Calu3 (cell line): ENCODE measurements at regions not wholly inside any gene's neighbourhood (a gene's known extent, or its start where the extent isn't known, plus 50 kb on each side); places are given as distances from the start of the nearest gene placed in this dataset.

Experiments
- BruUV-seq: library from RNA; stranded (reverse); fragments of 400-500 nt; replicated peaks from 2 replicates; lab custom pipeline; 2021; lab: Mats Ljungman, UMichigan
- CTCF ChIA-PET: fragments of 300-600 bp; sonication (Branson Sonifier 250); formaldehyde crosslinking; loops from one replicate; lab custom pipeline; 2022; ENCODE audit warnings: antibody characterized with exemption; lab: Charles Lee
- DNase-seq: peaks from one replicate; pipeline ENCODE4 v3.0.0; 2022
- H3K27ac Mint-ChIP-seq: one replicate; pipeline ENCODE4 v1.8.0; 2022; ENCODE audit warnings: mixed read lengths; ENCODE audit not compliant: unreplicated experiment
- H3K27me3 Mint-ChIP-seq: one replicate; pipeline ENCODE4 v1.8.0; 2022; ENCODE audit warnings: mixed read lengths; ENCODE audit not compliant: unreplicated experiment
- H3K36me3 Mint-ChIP-seq: one replicate; pipeline ENCODE4 v1.8.0; 2022; ENCODE audit warnings: mild to moderate bottlenecking, moderate library complexity, mixed read lengths; ENCODE audit not compliant: insufficient read depth, unreplicated experiment
- H3K4me1 Mint-ChIP-seq: one replicate; pipeline ENCODE4 v1.8.0; 2022; ENCODE audit warnings: mild to moderate bottlenecking, low read depth, mixed read lengths; ENCODE audit not compliant: unreplicated experiment
- H3K4me3 Mint-ChIP-seq: one replicate; pipeline ENCODE4 v1.8.0; 2022; ENCODE audit warnings: mild to moderate bottlenecking, low read depth, moderate library complexity, mixed read lengths; ENCODE audit not compliant: unreplicated experiment
- H3K9me3 Mint-ChIP-seq: one replicate; pipeline ENCODE4 v1.8.0; 2022; ENCODE audit warnings: low read depth, mixed read lengths; ENCODE audit not compliant: unreplicated experiment
- intact Hi-C: fragments of 100-400 bp; cut with micrococcal nuclease; formaldehyde crosslinking; loops from one replicate; pipeline ENCODE4 v1.10.0; 2022; ENCODE audit not compliant: unreplicated experiment
- TF ChIP-seq, protein P1 (sequence below): fragments of 200-600 bp; IDR thresholded peaks from one replicate; pipeline ENCODE4 v1.8.0; 2022; ENCODE audit warnings: antibody characterized with exemption; ENCODE audit not compliant: unreplicated experiment

DNA sequence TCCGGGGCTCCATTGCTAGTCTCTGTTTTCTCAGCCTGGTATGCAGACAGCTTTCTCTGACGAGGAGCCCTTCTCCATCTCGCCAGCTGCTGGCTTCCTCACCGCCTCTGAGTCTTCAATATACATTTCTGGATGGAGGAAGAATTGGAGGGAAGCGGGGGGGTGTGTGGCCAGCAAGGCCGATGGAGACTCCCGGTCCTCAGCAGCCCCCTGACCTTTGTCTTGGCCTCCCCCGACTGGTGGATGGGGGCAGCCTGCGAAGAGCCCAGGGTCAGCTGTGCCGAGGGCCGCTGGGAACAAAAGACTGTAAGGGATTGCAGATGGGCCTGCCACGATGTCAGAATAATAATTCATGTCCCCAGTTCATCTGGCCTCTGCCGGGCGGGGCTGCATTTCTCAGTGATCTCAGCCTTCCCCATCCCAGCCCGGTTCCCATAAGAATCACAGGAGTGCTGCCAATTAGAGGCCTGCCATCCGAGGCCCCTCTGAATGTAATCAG is 54.3 kb upstream of the STX16 start:
- TF ChIP-seq, protein P1, sequence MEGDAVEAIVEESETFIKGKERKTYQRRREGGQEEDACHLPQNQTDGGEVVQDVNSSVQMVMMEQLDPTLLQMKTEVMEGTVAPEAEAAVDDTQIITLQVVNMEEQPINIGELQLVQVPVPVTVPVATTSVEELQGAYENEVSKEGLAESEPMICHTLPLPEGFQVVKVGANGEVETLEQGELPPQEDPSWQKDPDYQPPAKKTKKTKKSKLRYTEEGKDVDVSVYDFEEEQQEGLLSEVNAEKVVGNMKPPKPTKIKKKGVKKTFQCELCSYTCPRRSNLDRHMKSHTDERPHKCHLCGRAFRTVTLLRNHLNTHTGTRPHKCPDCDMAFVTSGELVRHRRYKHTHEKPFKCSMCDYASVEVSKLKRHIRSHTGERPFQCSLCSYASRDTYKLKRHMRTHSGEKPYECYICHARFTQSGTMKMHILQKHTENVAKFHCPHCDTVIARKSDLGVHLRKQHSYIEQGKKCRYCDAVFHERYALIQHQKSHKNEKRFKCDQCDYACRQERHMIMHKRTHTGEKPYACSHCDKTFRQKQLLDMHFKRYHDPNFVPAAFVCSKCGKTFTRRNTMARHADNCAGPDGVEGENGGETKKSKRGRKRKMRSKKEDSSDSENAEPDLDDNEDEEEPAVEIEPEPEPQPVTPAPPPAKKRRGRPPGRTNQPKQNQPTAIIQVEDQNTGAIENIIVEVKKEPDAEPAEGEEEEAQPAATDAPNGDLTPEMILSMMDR: no peak
- BruUV-seq: no TSS peak
- Mint-ChIP-seq H3K36me3 (no peaks in the 10 kb centered on the region), H3K4me3 (no peak overlapping the region), H3K27ac (no peak overlapping the region), H3K27me3 (peaks cover 83% of the 10 kb centered on the region), H3K9me3 (no peaks in the 10 kb centered on the region), H3K4me1 (no peaks in the 10 kb centered on the region)
- DNase-seq: no peak
- CTCF ChIA-PET: no interaction called here
- intact Hi-C loops: no loop called here

DNA sequence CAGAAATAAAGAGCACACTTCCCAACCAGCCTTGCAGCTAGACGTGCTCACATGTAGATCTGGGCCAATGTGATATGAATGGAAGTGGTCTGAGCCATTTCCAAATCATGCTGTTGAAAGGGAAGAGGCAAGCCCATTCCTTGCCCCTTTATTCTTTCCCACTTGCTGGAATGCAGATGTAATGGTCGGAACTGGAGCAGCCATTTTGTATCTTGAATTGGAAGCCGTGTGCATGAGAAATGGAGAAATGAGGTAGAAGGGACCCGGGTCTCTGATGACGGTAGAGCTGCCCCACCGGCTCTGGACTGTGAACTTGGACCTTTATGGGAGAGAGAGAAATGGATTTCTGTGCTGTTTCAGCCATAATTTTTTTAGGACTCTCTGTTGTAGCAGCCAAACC is 54.8 kb upstream of the STX16 start:
- no TSS peak for BruUV-seq

DNA sequence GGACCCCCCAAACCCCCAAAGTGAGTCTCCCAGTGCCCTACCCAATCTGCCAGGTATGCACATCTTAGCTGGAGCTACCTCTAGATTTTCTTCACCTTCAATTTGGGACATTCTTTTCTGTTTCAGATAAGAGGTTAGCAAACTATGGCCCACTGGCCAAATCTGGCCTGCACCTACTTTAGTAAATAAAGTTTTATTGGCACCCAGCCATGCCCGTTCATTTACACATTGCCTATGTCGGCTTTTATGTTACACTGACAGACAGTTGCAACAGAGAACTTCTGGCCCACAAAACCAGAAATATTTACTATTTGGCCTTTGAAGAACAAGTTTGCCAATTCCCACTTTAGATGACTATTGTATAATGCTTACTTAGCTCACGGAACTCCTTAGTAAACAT is 55.9 kb upstream of the STX16 start:
- Mint-ChIP-seq H3K4me3 (no peak overlapping the region), H3K27ac (no peak overlapping the region), H3K9me3 (no peaks in the 10 kb centered on the region), H3K36me3 (no peaks in the 10 kb centered on the region), H3K27me3 (peaks cover 91% of the 10 kb centered on the region), H3K4me1 (no peaks in the 10 kb centered on the region)
- BruUV-seq: no TSS peak
- no peak for DNase-seq
- intact Hi-C loops: no loop called here
- TF ChIP-seq, protein P1: no peak
- CTCF ChIA-PET: no interaction called here

More for the DNA sequence above, 54.8 kb upstream of the STX16 start:
- H3K4me1 Mint-ChIP-seq: no peaks in the 10 kb centered on the region
- intact Hi-C loops: no loop called here
- CTCF ChIA-PET: no interaction called here
- H3K27me3 Mint-ChIP-seq: peaks cover 83% of the 10 kb centered on the region
- H3K27ac Mint-ChIP-seq: no peak overlapping the region
- no peaks in the 10 kb centered on the region for H3K9me3 Mint-ChIP-seq
- no peak for DNase-seq
- TF ChIP-seq, protein P1: no peak
- H3K36me3 Mint-ChIP-seq: no peaks in the 10 kb centered on the region
- no peak overlapping the region for H3K4me3 Mint-ChIP-seq

DNA sequence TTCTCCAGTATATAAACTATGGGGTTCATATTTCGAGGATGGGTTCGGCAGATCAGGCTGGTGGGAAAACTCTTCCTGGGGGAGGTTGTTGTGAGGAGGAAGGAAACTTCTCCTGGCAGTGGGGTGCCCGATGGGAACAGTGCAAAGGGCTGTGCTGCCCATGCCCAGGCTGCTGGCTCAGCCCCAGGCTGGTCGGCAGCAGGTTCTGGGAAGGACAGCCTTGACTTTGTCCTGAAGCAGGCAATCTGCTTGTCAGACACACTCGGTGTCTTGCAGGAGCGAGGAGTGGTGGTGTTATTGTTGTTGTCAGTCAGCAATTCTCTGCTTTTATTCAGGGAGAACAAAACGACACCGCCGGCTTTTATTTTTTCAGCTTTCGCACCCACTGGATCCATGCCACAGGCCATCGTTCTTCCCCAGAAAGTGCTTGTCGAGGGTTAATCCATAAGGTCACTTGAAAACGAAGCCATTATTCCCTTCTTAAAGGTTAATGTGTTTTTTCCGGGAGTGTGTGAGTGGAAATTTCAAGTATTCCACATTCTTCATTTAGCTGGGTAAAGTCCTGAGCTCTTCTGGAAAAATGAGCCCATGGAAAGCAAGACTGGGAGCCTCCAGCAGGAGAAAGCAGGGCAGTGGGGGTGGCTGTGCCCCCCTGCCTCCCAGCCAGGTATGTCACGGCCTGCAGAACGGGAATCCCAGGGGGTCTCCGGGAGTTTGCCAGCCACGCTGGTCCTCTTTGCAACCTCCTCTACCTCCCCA is 57.0 kb upstream of the STX16 start:
- Mint-ChIP-seq H3K27ac (no peak overlapping the region), H3K4me3 (no peak overlapping the region), H3K9me3 (no peaks in the 10 kb centered on the region), H3K36me3 (no peaks in the 10 kb centered on the region), H3K4me1 (no peaks in the 10 kb centered on the region), H3K27me3 (peaks cover 93% of the 10 kb centered on the region)
- no TSS peak for BruUV-seq
- intact Hi-C loops: no loop called here
- TF ChIP-seq, protein P1: no peak
- CTCF ChIA-PET: interaction anchor here (1.1 kb wide), 1 partner anchor 14 kb away, joined by 3 read pairs; no protein-coding TSS in a partner anchor
- DNase-seq: no peak
